Right lobe of liver (tissue), 6 donors: ENCODE measurements at regions not wholly inside any gene's neighbourhood (a gene's known extent, or its start where the extent isn't known, plus 50 kb on each side); places are given as distances from the start of the nearest gene placed in this dataset.

Source experiments
- ATAC-seq, 4 donors: fragments of 200-7000 bp; cut with Tn5 transposase; one replicate each; pipeline ENCODE4 v1.9.1; 2020; ENCODE audit warnings: mild to moderate bottlenecking in 4 of 4, moderate library complexity in 4 of 4
- DNase-seq, 3 donors: peaks; one replicate each; pipeline ENCODE4 v3.0.0-alpha.2; 2020
- H3K27ac ChIP-seq, 3 donors: fragments of 200-600 bp; one replicate each; pipeline ENCODE4 v1.8.0; 2022
- H3K27me3 ChIP-seq, 2 donors: fragments of 200-600 bp; one replicate each; pipeline ENCODE4 v1.8.0; 2022
- H3K36me3 ChIP-seq, 4 donors: fragments of 200-600 bp; sonication (generic) in 1 of 4; one replicate each; pipeline versions ENCODE4 v1.5.1 to v1.8.0; 2017 to 2022; ENCODE audit warnings: control low read depth in 1 of 4
- H3K4me1 ChIP-seq, 4 donors: fragments of 200-600 bp; sonication (generic) in 1 of 4; one replicate each; pipeline versions ENCODE4 v1.5.1 to v1.8.0; 2017 to 2022; ENCODE audit warnings: control low read depth in 1 of 4
- H3K4me3 ChIP-seq, 3 donors: fragments of 200-600 bp; one replicate each; pipeline ENCODE4 v1.8.0; 2022
- H3K9me3 ChIP-seq, 4 donors: fragments of 200-600 bp; sonication (generic) in 1 of 4; one replicate each; pipeline versions ENCODE4 v1.5.1 to v1.8.0; 2017 to 2022; ENCODE audit warnings: control low read depth in 1 of 4
- POLR2A ChIP-seq: fragments of 450-650 bp; IDR thresholded peaks from one replicate; pipeline ENCODE4 v1.6.1; 2017; ENCODE audit warnings: antibody characterized with exemption, mild to moderate bottlenecking
- WGBS: methylation state at CpG from one replicate; pipeline ENCODE4 v1.1.6; 2018; ENCODE audit warnings: low coverage, low lambda C conversion rate; ENCODE audit not compliant: insufficient coverage; ENCODE audit errors: missing lambda C conversion rate; 5-methylcytosine and 5-hydroxymethylcytosine counted together
- intact Hi-C, 2 donors: fragments of 100-400 bp; cut with DNase I; formaldehyde crosslinking; loops; one replicate each; pipeline versions ENCODE4 v1.11.2 to v1.14.1; 2022
- TF ChIP-seq, protein P1 (sequence below), 4 donors: fragments of 200-600 bp in 3 of 4; fragments of 450-650 bp in 1 of 4; IDR thresholded peaks; one replicate each; pipeline versions ENCODE4 v1.5.1 to v1.8.0; 2016 to 2022; ENCODE audit warnings: antibody characterized with exemption in 4 of 4, mild to moderate bottlenecking in 2 of 4
- donor health status: DM: no; HTN: yes; CAD: no.
- donor health status: DM: no; HTN: no; CAD: no.
- donor health status: DM: no; HTN: no; CAD: no.
- donor health status: DM: no; HTN: yes; CAD: no.
- donor health status: DM: no; HTN: yes; CAD: no.

DNA sequence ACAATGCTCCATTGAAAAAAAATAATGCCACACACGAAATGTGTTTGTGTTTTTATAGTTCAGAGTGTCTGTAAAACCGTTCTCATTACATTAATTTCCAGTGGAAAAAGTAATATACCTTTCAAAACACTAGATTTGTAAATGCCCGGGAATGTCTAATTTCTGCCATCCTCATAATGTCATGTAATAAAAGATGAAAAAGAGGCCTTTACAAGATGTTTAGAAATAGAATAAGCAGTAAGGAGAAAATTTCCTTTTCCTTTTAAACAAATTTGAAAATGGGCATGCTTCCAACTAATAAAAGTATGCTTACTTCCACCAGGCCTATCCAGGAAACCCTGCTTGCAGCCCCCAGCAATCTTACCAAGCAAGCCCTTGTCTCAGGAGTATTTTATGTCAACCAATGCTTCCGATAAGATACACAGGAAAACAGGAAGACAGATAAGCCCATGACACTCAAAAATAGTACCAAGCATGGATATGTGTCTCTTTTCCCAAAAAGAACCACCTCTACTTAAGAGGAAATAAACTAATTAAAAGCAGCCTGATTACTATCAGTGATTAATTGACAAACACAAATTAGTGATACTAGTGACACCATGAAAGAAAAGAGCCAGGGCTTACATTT, 894.7 kb upstream of the INTU start:
- no peaks in the 10 kb centered on the region for H3K9me3 ChIP-seq
- H3K4me3 ChIP-seq = no peak overlapping the region
- intact Hi-C loops = no loop called here
- 27% methylated on average over 4 of the region's 4 CpGs for WGBS
- H3K27ac ChIP-seq = no peak overlapping the region
- no peak for DNase-seq
- peak in 2 of 4 donors; percentile 32 to 33 for ATAC-seq
- H3K4me1 ChIP-seq = no peaks in the 10 kb centered on the region
- H3K36me3 ChIP-seq = no peaks in the 10 kb centered on the region
- no peaks in the 10 kb centered on the region for H3K27me3 ChIP-seq
- TF ChIP-seq, protein P1, sequence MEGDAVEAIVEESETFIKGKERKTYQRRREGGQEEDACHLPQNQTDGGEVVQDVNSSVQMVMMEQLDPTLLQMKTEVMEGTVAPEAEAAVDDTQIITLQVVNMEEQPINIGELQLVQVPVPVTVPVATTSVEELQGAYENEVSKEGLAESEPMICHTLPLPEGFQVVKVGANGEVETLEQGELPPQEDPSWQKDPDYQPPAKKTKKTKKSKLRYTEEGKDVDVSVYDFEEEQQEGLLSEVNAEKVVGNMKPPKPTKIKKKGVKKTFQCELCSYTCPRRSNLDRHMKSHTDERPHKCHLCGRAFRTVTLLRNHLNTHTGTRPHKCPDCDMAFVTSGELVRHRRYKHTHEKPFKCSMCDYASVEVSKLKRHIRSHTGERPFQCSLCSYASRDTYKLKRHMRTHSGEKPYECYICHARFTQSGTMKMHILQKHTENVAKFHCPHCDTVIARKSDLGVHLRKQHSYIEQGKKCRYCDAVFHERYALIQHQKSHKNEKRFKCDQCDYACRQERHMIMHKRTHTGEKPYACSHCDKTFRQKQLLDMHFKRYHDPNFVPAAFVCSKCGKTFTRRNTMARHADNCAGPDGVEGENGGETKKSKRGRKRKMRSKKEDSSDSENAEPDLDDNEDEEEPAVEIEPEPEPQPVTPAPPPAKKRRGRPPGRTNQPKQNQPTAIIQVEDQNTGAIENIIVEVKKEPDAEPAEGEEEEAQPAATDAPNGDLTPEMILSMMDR (IDR thresholded peaks at IDR 0.05) = no peak
- TF ChIP-seq POLR2A = no peak

DNA sequence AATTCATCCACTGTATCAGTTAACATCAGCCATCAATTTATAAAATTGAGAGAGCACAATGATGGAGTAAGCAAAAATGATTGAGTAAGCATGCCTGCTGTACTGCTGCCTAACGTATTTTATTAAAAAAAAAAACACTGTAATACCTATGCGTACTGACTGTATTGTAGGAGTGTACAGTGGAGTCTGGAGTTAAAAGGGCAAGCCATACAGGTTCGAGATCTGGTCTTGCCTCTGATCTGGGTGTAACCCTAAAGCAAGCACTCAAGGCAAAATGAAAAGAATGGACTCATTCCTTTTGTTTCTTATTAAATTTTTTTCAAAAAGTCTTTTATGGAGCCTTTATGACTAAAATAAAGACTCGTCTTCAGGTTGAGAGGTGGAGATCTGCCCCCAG, 894.2 kb upstream of the INTU start:
- no peak overlapping the region for H3K4me3 ChIP-seq
- H3K27ac ChIP-seq = no peak overlapping the region
- WGBS = 29% methylated on average over 4 of the region's 4 CpGs
- no peaks in the 10 kb centered on the region for H3K36me3 ChIP-seq
- intact Hi-C loops = no loop called here
- H3K4me1 ChIP-seq = no peaks in the 10 kb centered on the region
- TF ChIP-seq, protein P1 (IDR thresholded peaks at IDR 0.05) = no peak
- no peak for TF ChIP-seq POLR2A
- no peaks in the 10 kb centered on the region for H3K9me3 ChIP-seq
- no peaks in the 10 kb centered on the region for H3K27me3 ChIP-seq
- DNase-seq = no peak
- ATAC-seq = no peak

DNA sequence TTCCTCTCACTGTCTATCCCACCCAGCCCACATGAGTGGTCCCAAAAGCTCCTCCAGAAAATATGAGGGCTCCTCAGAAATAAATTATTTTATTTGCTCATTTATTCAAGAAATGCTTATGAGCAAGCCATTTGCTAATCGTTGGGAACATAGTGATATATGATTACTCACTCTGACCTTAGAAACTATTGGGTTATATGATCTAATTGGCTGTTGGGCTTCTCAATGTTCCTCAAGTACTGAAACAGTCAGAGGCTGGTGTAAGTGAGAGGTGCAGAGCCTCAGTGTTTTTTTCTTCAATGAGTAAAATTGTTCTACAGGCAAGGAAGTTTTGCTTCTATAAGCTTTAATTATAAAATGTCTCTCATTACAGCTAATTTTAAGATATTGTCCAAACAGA, 893.8 kb upstream of the INTU start:
- H3K36me3 ChIP-seq = no peaks in the 10 kb centered on the region
- H3K4me3 ChIP-seq = no peak overlapping the region
- WGBS = 17% methylated on average over 1 of the region's 1 CpG
- no peak for DNase-seq
- intact Hi-C loops = no loop called here
- no peaks in the 10 kb centered on the region for H3K27me3 ChIP-seq
- H3K27ac ChIP-seq = no peak overlapping the region
- TF ChIP-seq, protein P1 (IDR thresholded peaks at IDR 0.05) = no peak
- TF ChIP-seq POLR2A = no peak
- no peaks in the 10 kb centered on the region for H3K4me1 ChIP-seq
- ATAC-seq = no peak
- H3K9me3 ChIP-seq = no peaks in the 10 kb centered on the region

DNA sequence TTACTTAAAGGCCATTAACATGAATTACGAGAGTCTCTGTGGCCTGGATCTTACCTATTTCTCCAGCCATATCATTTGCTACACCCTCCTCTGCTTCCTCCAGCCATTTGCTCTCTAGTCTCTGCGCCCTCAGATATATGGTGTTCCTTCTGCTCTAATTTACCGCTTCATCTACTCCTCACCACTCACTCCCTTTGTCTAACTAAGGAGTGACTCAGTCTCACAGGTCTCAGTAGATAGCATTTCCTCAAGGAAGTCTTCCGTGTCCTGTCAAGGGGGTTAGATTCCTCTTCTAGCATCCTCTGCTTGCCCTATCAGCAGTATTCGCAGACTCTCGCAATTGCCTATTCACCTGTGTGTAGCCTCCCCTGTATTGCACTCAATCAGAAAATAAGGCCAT, 892.1 kb upstream of the INTU start:
- TF ChIP-seq, protein P1 (IDR thresholded peaks at IDR 0.05) = no peak
- H3K4me1 ChIP-seq = no peaks in the 10 kb centered on the region
- no peak for DNase-seq

DNA sequence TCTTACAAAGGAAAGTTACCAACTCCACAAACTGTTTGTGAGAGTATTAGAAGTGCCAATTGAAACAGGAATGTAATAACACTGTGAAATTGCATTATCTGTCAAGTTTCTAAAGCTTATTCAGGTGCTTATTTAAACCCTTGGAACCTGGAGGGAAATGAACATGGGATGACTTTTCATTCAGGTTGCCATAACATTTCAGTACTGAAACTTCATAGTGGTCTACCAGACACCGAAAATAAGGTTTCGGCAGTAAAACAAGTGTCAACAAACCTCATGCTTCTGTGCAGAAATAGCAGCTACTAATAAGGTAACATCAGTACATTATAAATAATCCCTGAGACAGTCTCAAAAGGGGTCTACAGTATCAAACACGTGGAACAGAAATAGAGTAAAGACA, 890.7 kb upstream of the INTU start:
- no peak for ATAC-seq
- Histone ChIP-seq H3K36me3 (no peaks in the 10 kb centered on the region), H3K4me3 (no peak overlapping the region), H3K4me1 (no peaks in the 10 kb centered on the region), H3K27ac (no peak overlapping the region), H3K9me3 (no peaks in the 10 kb centered on the region), H3K27me3 (no peaks in the 10 kb centered on the region)
- no peak for DNase-seq
- intact Hi-C loops = no loop called here
- WGBS = 65% methylated on average over 3 of the region's 3 CpGs
- TF ChIP-seq, protein P1 (IDR thresholded peaks at IDR 0.05) = no peak
- no peak for TF ChIP-seq POLR2A

More for the DNA sequence above, 892.1 kb upstream of the INTU start:
- no peak overlapping the region for H3K27ac ChIP-seq
- no peaks in the 10 kb centered on the region for H3K27me3 ChIP-seq
- intact Hi-C loops = no loop called here
- no peaks in the 10 kb centered on the region for H3K9me3 ChIP-seq
- ATAC-seq = no peak
- 72% methylated on average over 6 of the region's 6 CpGs for WGBS
- H3K36me3 ChIP-seq = no peaks in the 10 kb centered on the region
- H3K4me3 ChIP-seq = no peak overlapping the region
